GM19455 (cell line): ENCODE measurements at regions not wholly inside any gene's neighbourhood (a gene's known extent, or its start where the extent isn't known, plus 50 kb on each side); places are given as distances from the start of the nearest gene placed in this dataset.

Experiments used
- ATAC-seq: cut with Tn5 transposase; IDR thresholded peaks from one replicate; pipeline ENCODE4 v1.9.1; 2021; ENCODE audit not compliant: unreplicated experiment

- ATAC-seq = no peak
These were observed 170.4 kb downstream of the KCNE4 start for GRCh38 chr2:223222397-223222796.

DNA sequence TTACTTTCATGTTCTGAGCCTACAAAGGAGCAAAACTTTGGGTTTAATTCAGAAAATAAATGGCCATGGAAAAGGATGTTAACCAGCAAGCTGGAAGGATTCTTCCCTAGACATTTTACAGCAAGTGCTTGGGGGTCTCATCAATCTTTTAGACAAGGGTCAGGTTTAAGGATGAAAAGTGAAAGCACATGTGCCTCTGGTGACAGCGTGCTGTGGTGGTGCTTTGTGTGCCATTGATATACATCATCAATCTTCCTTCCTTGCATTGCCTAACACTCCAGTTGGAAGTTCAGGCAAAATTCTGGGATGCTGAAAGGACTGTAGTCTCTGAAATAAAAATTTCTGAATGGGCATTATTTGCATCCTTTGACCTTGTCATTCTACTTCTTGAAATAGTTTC, 171.2 kb downstream of the KCNE4 start:
- ATAC-seq = no peak

GRCh38 chr2:223225266-223225665, 173.3 kb downstream of the KCNE4 start:
- ATAC-seq = no peak

- ATAC-seq = no peak
These were observed 174.3 kb downstream of the KCNE4 start for GRCh38 chr2:223226264-223226663.

GRCh38 chr2:223227338-223227737, 175.3 kb downstream of the KCNE4 start:
- ATAC-seq = no peak

DNA sequence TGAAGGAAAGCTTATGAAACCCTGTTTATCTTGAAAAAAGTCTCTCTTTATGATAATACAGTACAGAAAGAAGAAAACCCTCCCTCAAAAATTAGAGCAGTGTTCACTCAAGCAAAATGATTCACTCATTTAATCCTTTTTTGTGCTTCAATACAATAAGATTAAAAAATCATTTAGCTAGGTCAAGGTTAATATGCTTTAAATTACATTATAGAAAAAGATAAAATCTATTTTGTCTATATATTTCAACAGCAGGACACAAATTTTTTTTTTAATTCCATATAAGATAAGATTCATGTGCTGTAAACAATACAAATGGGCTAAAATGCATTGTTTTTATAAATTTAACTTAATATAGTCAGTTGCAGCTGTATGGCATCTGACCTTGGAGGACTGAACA, 176.9 kb downstream of the KCNE4 start:
- no peak for ATAC-seq

GRCh38 chr2:223230352-223230751, 178.4 kb downstream of the KCNE4 start:
- ATAC-seq = no peak

DNA sequence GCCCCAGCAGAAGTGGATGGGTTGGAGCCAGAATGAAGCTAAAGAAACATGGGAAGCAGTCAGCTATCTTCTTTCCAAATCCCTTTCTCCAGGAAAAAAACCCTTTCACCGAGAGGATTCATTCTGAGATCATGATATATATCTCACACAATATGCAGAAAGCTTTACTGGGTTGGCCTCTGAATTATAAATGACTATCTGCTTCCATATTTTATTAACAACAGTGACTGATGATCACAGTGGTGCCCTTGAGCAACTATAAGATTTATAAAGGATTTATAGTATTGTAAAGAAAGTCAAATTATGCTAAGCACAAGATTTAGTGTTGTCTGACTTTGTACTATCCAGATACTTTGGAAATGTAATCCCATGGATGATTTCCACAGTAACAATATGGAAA, 180.3 kb downstream of the KCNE4 start:
- ATAC-seq = no peak

DNA sequence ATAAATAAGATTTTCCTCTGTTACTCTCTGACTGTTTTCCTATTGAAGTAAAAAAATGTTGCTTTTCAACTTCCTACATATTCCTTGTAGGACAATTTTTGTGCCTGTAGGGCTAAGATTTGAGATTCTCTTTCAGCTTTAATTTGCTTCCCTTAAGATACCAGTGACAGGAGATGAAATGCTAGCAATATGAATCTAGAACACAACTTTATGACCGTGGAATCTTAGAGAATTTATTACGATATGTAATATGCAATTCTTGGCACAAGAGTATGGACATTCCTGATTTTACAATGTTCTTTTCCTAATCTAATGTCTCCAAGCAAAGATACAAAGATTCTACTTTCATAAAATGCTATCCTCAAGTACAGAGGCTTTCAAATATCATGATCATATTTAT, 180.9 kb downstream of the KCNE4 start:
- ATAC-seq = no peak

- ATAC-seq = no peak
These were observed 184.0 kb downstream of the KCNE4 start for GRCh38 chr2:223235986-223236385.

- ATAC-seq = no peak
These were observed 186.3 kb downstream of the KCNE4 start for GRCh38 chr2:223238301-223238700.

- no peak for ATAC-seq
These were observed 191.2 kb downstream of the KCNE4 start for GRCh38 chr2:223243233-223243632.

GRCh38 chr2:223247136-223247535, 195.1 kb downstream of the KCNE4 start:
- ATAC-seq = no peak

DNA sequence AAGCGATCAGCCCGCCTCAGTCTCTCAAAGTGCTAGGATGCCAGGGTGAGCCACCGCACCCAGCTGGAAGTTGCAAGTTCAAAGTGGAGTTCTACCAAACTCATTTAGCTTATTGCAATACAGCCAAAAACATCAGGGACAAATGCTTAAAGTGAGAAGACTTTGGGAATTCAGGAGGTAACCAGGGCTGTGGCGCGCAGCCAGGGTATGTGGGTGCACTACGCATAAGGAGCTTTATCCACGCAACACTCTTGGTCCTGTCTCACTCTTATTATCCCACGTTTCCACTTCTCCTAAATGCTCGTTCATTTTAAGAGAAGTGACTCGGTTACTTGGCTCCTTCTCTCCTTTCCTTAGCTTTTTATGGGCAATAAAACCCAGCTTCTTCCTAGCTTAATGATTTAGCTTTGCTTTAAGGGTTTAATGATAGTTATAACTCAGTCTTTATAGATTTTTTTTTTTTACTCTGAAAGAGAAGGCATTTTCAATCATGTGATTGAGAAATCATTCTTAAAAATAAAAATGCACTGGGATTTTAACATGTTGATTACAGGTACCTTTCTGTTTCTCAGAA, 199.8 kb downstream of the KCNE4 start:
- ATAC-seq = no peak

- no peak for ATAC-seq
These were observed 208.7 kb downstream of the KCNE4 start for GRCh38 chr2:223260681-223261080.

- ATAC-seq = no peak
These were observed 211.0 kb downstream of the KCNE4 start for GRCh38 chr2:223262946-223263345.

- ATAC-seq = no peak
These were observed 212.7 kb downstream of the KCNE4 start for GRCh38 chr2:223264541-223265193.

GRCh38 chr2:223267160-223267951, 215.4 kb downstream of the KCNE4 start:
- no peak for ATAC-seq

GRCh38 chr2:223269386-223269785, 217.4 kb downstream of the KCNE4 start:
- no peak for ATAC-seq

DNA sequence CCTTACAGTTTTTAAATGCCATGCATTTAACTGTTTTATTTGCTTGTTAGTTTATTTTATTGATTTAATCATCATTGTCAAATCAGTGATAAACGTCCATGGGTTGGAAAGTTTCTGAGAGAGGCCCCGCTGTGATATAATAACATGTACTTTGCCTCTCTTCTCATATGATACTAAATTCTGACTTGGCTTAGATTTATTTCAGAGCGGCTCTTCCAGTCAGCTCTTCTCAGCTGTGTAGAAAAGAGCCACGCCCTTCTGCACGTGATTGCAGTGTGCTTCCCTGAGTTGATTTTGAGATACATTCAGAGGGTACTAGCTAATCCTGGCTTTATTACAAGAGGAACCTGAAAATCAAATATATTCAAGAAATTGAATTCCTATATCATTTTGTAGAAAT, 218.6 kb downstream of the KCNE4 start:
- ATAC-seq = no peak

GRCh38 chr2:223273995-223274394, 222.0 kb downstream of the KCNE4 start:
- no peak for ATAC-seq

- no peak for ATAC-seq
These were observed 230.2 kb downstream of the KCNE4 start for GRCh38 chr2:223282221-223282620.
